OCI-LY3 (cell line): ENCODE measurements at regions not wholly inside any gene's neighbourhood (a gene's known extent, or its start where the extent isn't known, plus 50 kb on each side); places are given as distances from the start of the nearest gene placed in this dataset.

Source experiments
- H2AFZ ChIP-seq: fragments of 200-600, 300-600 bp; shearing (Covaris generic); 2 replicates; pipeline ENCODE4 v1.6.0; 2014; ENCODE audit warnings: antibody characterized with exemption, low read depth, low read length
- H3K27ac ChIP-seq: fragments of 200-600, 300-600 bp; sonication (generic); 2 replicates; pipeline ENCODE4 v1.5.1; 2014; ENCODE audit warnings: mild to moderate bottlenecking, low read length, moderate library complexity, mixed read lengths
- H3K27me3 ChIP-seq: fragments of 200-600, 300-600 bp; sonication (generic); 2 replicates; pipeline ENCODE4 v1.6.1; 2014; ENCODE audit warnings: low read depth, low read length, mixed read lengths
- H3K36me3 ChIP-seq: fragments of 200-600, 300-600 bp; sonication (generic); replicated peaks from 2 replicates; pipeline ENCODE3; 2014; ENCODE audit warnings: low read depth, low read length, mixed read lengths
- H3K4me1 ChIP-seq: fragments of 300-600, 200-600 bp; sonication (generic); 2 replicates; pipeline ENCODE4 v1.6.1; 2014; ENCODE audit warnings: low read length, mixed read lengths
- H3K4me2 ChIP-seq: fragments of 200-600, 300-600 bp; sonication (generic); 2 replicates; pipeline ENCODE4 v1.6.1; 2014; ENCODE audit warnings: low read length, mixed read lengths
- H3K4me3 ChIP-seq: fragments of 300-600, 200-600 bp; sonication (generic); 2 replicates; pipeline ENCODE4 v1.5.1; 2014; ENCODE audit warnings: antibody characterized with exemption, mild to moderate bottlenecking, low read length, moderate library complexity
- H3K79me2 ChIP-seq: fragments of 300-600, 200-600 bp; shearing (Covaris generic); 2 replicates; pipeline ENCODE4 v1.6.1; 2014; ENCODE audit warnings: mild to moderate bottlenecking, low read length, mixed read lengths
- H3K9ac ChIP-seq: fragments of 300-600, 200-600 bp; shearing (Covaris generic); 2 replicates; pipeline ENCODE4 v1.6.0; 2014; ENCODE audit warnings: mild to moderate bottlenecking, low read length, moderate library complexity
- H3K9me3 ChIP-seq: fragments of 200-600, 300-600 bp; shearing (Covaris generic); 2 replicates; pipeline ENCODE4 v1.6.1; 2014; ENCODE audit warnings: low read length, mixed read lengths; ENCODE audit not compliant: insufficient read depth
- H4K20me1 ChIP-seq: fragments of 200-600, 300-600 bp; sonication (generic); 2 replicates; pipeline ENCODE4 v1.6.1; 2016; ENCODE audit warnings: low read length, mixed read lengths; ENCODE audit not compliant: insufficient read depth
- CTCF ChIP-seq: fragments of 200-600, 300-600 bp; sonication (generic); IDR thresholded peaks from 2 replicates; pipeline ENCODE4 v1.5.1; 2014; ENCODE audit warnings: antibody characterized with exemption, low read length, low read depth
- EZH2phosphoT487 ChIP-seq: fragments of 200-600 bp; shearing (Covaris generic); IDR thresholded peaks from 2 replicates; pipeline ENCODE4 v1.6.1; 2018; ENCODE audit warnings: antibody characterized with exemption, mixed run types, low read depth

DNA sequence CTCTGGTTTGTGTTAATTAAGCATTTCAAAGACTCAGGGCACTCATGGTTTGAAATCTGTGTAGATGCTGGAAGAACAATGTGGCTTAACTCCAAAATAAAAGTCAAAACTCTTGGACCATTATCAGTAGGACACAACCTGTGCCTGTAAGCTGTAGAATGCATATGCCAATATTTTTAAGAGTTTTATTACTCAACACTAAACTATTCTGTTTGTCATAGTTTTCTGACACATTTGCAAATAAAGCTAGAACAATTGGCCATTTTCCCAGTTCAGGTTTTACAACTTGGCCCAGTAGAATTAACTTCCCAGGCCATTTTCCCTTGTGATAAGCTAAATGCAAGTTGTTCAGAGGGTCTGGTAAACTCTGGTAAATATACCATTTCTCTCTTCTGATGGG lies 713.1 kb downstream of the CBLN2 start:
- Histone ChIP-seq H3K27ac (no peak overlapping the region), H3K4me1 (no peaks in the 10 kb centered on the region), H3K4me3 (no peak overlapping the region), H3K4me2 (no peak overlapping the region), H4K20me1 (no peaks in the 10 kb centered on the region), H3K79me2 (no peaks in the 10 kb centered on the region), H3K36me3 (no peaks in the 10 kb centered on the region), H3K27me3 (no peaks in the 10 kb centered on the region), H2AFZ (no peak overlapping the region), H3K9ac (no peak overlapping the region), H3K9me3 (no peaks in the 10 kb centered on the region)
- no peak for TF ChIP-seq EZH2phosphoT487
- no peak for TF ChIP-seq CTCF

- Histone ChIP-seq H3K9ac (no peak overlapping the region), H3K9me3 (no peaks in the 10 kb centered on the region), H3K36me3 (no peaks in the 10 kb centered on the region), H4K20me1 (no peaks in the 10 kb centered on the region), H2AFZ (no peak overlapping the region), H3K79me2 (no peaks in the 10 kb centered on the region), H3K4me3 (no peak overlapping the region), H3K27me3 (no peaks in the 10 kb centered on the region), H3K4me2 (no peak overlapping the region), H3K27ac (no peak overlapping the region), H3K4me1 (no peaks in the 10 kb centered on the region)
- no peak for TF ChIP-seq CTCF
- no peak for TF ChIP-seq EZH2phosphoT487
These were observed 716.8 kb downstream of the CBLN2 start for GRCh38 chr18:71827301-71827700.

DNA sequence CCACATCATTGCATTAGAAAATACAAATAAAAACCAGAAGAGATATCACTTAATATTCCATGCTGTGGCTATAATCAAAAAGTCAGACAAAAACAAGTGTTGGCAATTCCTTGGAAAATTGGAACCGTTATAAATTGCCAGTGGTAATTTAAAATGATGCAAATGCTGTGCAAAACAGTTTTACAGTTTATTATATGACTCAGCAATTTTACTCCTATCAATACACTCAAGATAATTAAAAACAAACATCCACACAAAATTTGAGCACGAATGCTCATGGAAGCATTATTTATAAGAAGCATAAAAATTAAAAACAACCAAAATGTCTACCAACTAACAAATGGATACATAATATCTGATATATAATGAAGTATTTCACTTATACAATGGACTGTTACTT lies 728.8 kb downstream of the CBLN2 start:
- no peak overlapping the region for H3K4me3 ChIP-seq
- H3K4me2 ChIP-seq = no peak overlapping the region
- H3K9me3 ChIP-seq = no peaks in the 10 kb centered on the region
- no peaks in the 10 kb centered on the region for H3K36me3 ChIP-seq
- H4K20me1 ChIP-seq = no peaks in the 10 kb centered on the region
- no peak for TF ChIP-seq CTCF
- no peaks in the 10 kb centered on the region for H3K79me2 ChIP-seq
- peaks cover 3% of the 10 kb centered on the region; the same call in 1 of the 2 replicates for H3K4me1 ChIP-seq
- no peak overlapping the region for H3K9ac ChIP-seq
- no peak overlapping the region for H2AFZ ChIP-seq
- H3K27ac ChIP-seq = no peak overlapping the region
- no peaks in the 10 kb centered on the region for H3K27me3 ChIP-seq

DNA sequence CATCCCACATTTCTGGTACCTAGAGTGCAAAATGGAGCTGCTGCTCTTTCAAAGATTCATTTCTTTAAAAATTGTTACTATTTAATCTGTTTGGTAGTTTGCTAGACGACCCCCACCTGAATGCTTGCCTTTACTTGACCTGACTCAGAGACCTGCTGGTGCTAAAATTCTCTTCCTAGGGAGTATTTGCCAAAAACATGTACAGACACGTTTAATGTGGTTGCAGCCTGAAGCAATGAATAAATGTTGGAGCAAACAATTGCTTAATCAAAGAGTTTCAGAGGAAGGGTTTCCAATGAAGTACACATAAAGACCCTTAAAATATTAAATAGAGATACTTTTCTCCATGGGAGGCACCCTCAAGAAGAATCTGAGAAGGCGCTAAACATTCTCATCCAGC lies 734.4 kb downstream of the CBLN2 start:
- Histone ChIP-seq H3K4me3 (no peak overlapping the region), H3K27ac (no peak overlapping the region), H3K9ac (no peak overlapping the region), H3K4me2 (no peak overlapping the region), H2AFZ (no peak overlapping the region; the same call in 1 of the 2 replicates), H3K9me3 (no peaks in the 10 kb centered on the region), H3K4me1 (peaks cover 6% of the 10 kb centered on the region; the same call in 1 of the 2 replicates), H3K27me3 (no peaks in the 10 kb centered on the region), H3K79me2 (no peaks in the 10 kb centered on the region), H4K20me1 (no peaks in the 10 kb centered on the region), H3K36me3 (no peaks in the 10 kb centered on the region)
- TF ChIP-seq EZH2phosphoT487 (no peak), CTCF (no peak)
